AG04450 (cell line): ENCODE measurements at regions not wholly inside any gene's neighbourhood (a gene's known extent, or its start where the extent isn't known, plus 50 kb on each side); places are given as distances from the start of the nearest gene placed in this dataset.

Experiments used
- CTCF ChIA-PET: fragments of 300-600, 350-600 bp; formaldehyde crosslinking; extraction: SDS; loops from one replicate; lab custom pipeline; 2022; ENCODE audit warnings: antibody characterized with exemption, inconsistent platforms; lab: Charles Lee
- POLR2A ChIA-PET: fragments of 350-600 bp; formaldehyde crosslinking; extraction: SDS; loops from one replicate; lab custom pipeline; 2021; ENCODE audit warnings: antibody characterized with exemption, inconsistent platforms; lab: Yijun Ruan, JAX
- DNase-seq: peaks from one replicate; pipeline ENCODE4 v3.0.0-alpha.2; 2011; ENCODE audit warnings: low read depth, low spot score
- H3K27ac ChIP-seq: one replicate; pipeline ENCODE4 v1.5.1; 2012; ENCODE audit warnings: low read depth, low read length, control low read depth
- H3K27me3 ChIP-seq: one replicate; pipeline ENCODE4 v1.6.0; 2012; ENCODE audit warnings: low read length; ENCODE audit not compliant: control insufficient read depth, insufficient read depth
- H3K4me3 ChIP-seq: 2 replicates; pipeline ENCODE4 v1.5.1; 2011; ENCODE audit warnings: mild to moderate bottlenecking, low read depth, low read length, control low read depth
- H3K9me3 ChIP-seq: 2 replicates; pipeline ENCODE4 v1.5.1; 2012; ENCODE audit warnings: low read length; ENCODE audit not compliant: control insufficient read depth, insufficient read depth
- CTCF ChIP-seq: IDR thresholded peaks from 2 replicates; pipeline ENCODE4 v1.5.1; 2011; ENCODE audit warnings: low read depth, low read length, control low read depth, inconsistent platforms

GRCh38 chr5:62729675-62730074 is 151.1 kb downstream of the LRRC70 start:
- no peak for DNase-seq

GRCh38 chr5:62727861-62728260 is 149.2 kb downstream of the LRRC70 start:
- DNase-seq: no peak
- POLR2A ChIA-PET: no interaction called here
- TF ChIP-seq CTCF: no peak
- no peaks in the 10 kb centered on the region for H3K9me3 ChIP-seq
- no peaks in the 10 kb centered on the region for H3K27me3 ChIP-seq
- CTCF ChIA-PET: no interaction called here
- H3K27ac ChIP-seq: no peak overlapping the region
- no peak overlapping the region for H3K4me3 ChIP-seq

More at GRCh38 chr5:62729675-62730074, 151.1 kb downstream of the LRRC70 start:
- ChIA-PET POLR2A (no interaction called here), CTCF (interaction anchor here (1.2 kb wide), 1 partner anchor 11 kb away, joined by 3 read pairs; no protein-coding TSS in a partner anchor)
- H3K27me3 ChIP-seq: no peaks in the 10 kb centered on the region
- H3K9me3 ChIP-seq: no peaks in the 10 kb centered on the region
- no peak overlapping the region for H3K4me3 ChIP-seq
- TF ChIP-seq CTCF: no peak
- H3K27ac ChIP-seq: no peak overlapping the region

- no peaks in the 10 kb centered on the region for H3K27me3 ChIP-seq
- H3K4me3 ChIP-seq: no peak overlapping the region
- ChIA-PET CTCF (no interaction called here), POLR2A (no interaction called here)
- H3K9me3 ChIP-seq: no peaks in the 10 kb centered on the region
- no peak overlapping the region for H3K27ac ChIP-seq
- no peak for TF ChIP-seq CTCF
- no peak for DNase-seq
Observed at GRCh38 chr5:62727184-62727583, 148.6 kb downstream of the LRRC70 start.

GRCh38 chr5:62722360-62722759 is 143.7 kb downstream of the LRRC70 start:
- TF ChIP-seq CTCF: no peak
- ChIA-PET CTCF (no interaction called here), POLR2A (no interaction called here)
- no peaks in the 10 kb centered on the region for H3K27me3 ChIP-seq
- no peak for DNase-seq
- no peak overlapping the region for H3K4me3 ChIP-seq
- H3K27ac ChIP-seq: no peak overlapping the region
- no peaks in the 10 kb centered on the region for H3K9me3 ChIP-seq

GRCh38 chr5:62720031-62720441 is 141.4 kb downstream of the LRRC70 start:
- Histone ChIP-seq H3K9me3 (no peaks in the 10 kb centered on the region), H3K27ac (no peak overlapping the region), H3K4me3 (no peak overlapping the region), H3K27me3 (no peaks in the 10 kb centered on the region)
- ChIA-PET POLR2A (no interaction called here), CTCF (no interaction called here)
- peak; percentile 11 for DNase-seq
- peak; percentile 52 for TF ChIP-seq CTCF
